Activated CD4-positive, alpha-beta T cell treated with anti-CD3 and anti-CD28 coated beads, Interleukin-2, Interleukin-4, amounts not matched to agents 100 ng/mL and 50 ng/mL, durations not matched to agents 16 hours and 8 hours (primary cell): ENCODE measurements at regions not wholly inside any gene's neighbourhood (a gene's known extent, or its start where the extent isn't known, plus 50 kb on each side); places are given as distances from the start of the nearest gene placed in this dataset.

Experiments used
- DNase-seq: peaks from one replicate; pipeline ENCODE4 v3.0.0-alpha.2; 2020; ENCODE audit warnings: low spot score

DNA sequence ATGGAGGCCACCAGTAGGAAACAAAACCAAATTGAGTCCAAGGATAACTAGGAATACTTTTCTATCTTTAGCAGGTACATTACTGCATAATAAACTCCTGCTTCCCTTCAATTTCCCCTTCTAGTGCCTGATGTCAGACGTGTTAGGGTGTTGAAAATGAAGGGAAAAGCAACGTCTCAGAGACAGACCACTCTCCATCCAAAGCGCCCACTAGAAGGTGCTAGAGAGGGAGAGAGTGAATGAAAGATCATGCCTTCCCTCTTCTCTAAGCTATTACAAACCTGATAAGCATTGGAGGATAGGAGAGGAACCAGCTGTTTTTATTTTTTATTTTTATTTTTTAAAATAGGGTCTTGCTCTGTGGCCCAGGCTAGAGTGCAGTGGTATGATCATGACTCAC, 64.1 kb downstream of the ZNF641 start:
- DNase-seq, result no peak

DNA sequence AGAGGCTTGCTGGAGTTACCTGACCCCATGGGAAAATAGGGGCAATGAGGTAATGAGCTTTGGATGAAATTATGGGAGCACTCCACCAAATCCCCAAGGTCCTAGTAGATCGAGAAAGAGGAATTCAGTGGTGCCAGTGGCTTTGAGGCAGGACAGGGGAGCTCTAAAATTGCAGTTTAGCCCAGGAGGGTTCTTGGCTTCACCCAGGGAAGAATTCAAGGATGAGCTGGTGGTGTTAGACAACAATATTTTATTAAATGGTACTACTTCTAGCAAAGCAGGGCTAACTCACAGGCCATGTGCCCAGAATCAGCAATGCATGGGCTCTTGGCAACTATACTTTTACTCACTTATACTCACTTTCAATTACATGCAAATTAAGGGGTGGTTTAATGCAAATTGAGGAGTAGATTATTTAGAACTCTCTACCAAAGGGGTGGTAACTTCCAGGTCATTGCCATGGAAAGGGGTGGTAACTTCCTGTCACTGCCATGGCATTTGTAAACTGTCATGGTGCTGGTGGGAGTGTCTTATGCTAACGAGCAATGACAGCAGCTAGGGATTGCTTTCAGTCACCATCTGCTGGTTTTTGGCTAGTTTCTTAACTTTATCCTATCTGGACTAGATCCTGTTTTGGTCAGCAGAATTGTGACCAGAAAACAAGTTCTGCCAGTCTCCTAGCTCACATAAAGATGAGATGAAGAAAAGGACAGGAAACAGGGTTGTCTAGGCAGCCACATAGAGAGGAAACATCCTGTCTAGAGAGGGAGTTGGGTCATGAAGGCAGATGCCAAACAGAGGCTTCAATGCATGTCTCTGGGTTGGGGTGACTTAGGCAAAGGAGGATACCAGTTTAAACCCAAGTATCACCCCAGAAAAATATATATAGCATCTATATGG, 64.7 kb downstream of the ZNF641 start:
- DNase-seq, result peak; percentile 9

DNA sequence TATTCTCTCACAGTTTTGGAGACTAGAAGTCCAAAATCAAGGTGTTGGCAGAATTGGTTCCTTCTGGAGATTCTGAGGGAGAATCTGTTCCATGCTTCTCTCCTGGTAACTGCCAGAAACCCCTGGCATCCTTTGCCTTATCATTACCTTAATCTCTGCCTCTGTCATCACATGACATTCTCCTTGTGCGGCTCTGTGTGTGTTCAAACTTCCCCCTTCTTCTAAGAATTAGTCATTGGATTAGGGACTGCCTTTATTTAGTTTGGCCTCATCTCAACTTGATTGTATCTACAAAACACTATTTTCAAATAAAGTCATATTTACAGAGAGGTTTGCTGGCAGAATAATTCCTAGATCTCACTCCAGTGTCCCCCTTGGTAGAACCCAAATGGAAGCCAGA, 68.9 kb downstream of the ZNF641 start:
- no peak for DNase-seq

DNA sequence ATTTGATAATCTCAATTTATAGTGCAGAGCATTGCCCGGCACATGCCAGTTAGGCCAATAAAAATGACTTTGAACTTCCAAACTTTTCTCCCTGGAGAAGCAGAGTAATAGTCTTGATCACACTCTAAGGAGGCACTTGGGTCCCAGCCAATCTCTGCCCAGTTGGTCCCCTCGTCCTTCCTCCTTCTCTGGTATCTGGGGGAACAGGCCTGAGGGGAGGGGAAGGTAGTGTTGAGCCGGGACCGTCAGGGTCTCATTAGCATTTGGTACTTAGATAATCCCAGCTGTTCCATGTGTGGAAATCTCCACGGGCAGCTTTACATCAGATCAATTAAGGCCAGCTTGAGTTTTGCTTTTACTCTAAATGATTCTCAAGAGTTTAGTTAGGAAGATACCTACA, 70.1 kb downstream of the ZNF641 start:
- DNase-seq, result no peak

DNA sequence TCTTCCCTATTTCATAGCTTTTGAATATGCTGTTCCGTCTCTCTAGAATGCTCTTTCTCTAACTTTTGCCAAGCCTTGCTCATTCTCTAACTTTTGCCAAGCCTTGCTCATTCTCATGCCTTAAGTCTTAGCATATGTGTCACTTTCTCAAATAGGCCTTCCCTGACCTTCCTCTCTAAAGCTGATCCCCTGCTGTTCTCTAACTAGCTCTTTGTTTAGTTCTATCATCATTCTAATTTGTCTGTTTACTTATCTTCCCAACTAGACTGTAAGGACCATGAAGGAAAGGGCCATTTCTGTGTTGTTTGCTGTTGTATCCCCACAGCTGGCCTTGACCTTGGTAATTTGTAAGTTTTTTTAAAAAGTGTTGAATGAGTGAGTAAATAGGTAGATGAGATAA, 71.1 kb downstream of the ZNF641 start:
- no peak for DNase-seq

DNA sequence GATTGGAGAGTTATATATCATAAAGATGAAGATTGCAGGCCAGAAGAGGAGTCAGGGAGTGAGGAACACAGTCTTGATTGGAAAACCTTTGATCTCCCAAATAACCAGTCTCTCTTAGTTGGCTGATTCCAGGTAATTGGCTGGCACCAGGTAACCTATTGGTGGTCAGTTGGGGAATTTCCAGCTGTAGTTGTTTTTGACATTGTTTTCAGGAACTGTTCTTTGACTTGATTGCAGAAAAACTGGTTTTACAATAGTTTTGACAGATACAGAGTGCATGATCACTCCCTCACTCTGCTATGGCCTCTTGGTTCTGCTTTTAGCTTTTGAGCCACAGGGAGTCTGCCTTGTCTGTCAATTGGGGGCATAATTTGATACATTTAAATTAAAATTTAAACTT, 71.6 kb downstream of the ZNF641 start:
- no peak for DNase-seq

DNA sequence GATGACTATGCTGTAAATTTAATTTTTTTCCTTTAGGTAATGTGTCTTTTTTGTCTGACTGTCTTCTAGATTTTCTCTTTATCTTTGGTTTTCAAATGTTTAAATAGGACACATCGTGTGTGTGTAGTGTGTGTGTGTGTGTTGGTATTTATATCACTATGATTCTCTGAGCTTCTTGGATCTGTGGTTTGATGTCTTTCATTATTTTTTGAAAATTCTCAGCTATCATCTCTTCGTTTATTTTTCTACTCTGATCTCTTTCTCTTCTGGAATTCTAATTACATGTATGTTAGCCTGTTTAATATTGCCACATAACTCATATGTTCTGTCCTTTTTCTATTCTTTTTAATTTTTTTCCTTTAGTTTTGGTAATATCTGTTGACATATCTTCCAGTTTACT, 73.5 kb upstream of the OR10AD1 start:
- DNase-seq, result no peak

DNA sequence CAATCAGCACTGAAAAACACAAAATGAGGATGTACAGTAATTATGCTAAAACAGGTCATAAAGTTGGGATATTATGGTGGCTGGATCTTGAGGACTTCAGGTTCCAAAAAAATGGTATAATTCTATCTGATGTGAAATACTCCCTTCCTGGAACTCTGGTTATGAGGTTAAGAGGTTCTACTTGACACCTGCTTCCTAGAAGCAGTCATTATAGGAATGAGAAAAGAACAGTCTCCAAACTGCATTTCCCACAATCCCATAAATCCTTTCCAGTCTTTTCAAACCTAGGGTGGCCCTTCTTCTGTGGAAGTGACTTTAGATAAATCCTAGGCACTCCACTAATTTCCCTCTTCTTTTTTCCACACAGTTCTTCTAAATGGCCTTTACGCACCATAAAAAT, 63.7 kb upstream of the OR10AD1 start:
- DNase-seq, result no peak

DNA sequence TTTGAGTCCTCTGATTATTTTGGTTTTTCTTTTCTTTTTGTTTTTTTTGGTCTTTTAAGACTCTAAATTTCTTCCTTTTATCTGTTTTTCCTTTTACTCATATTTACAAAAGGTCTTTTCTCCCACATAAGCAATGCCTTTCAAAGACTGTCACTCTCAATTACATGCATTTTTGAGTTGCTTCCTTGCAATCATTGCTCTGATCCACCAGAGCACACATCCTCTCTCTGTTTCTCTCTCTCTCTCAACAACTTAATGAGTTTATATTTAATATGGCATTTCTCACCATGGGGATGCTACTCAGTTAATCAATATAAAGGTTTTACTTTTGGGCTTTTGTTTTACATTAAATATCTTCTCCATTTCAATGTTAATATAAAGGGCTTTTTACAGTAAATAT, 62.7 kb upstream of the OR10AD1 start:
- DNase-seq, result no peak

DNA sequence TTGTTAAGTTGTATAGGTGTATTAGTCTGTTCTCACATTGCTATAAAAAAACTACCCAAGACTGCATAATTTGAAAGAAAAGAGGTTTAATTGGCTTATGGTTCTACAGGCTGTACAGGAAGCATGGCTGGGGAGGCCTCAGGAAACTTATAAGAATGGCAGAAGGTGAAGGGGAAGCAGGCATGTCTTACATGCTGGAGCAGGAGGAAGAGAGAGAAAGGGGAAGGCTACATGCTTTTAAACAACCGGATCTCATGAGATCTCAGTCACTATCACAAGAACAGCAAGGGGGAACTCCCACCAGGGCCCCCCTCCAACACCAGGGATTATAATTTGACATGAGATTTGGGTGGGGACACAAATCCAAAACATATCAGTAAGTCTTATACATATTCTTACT, 60.5 kb upstream of the OR10AD1 start:
- DNase-seq, result no peak

DNA sequence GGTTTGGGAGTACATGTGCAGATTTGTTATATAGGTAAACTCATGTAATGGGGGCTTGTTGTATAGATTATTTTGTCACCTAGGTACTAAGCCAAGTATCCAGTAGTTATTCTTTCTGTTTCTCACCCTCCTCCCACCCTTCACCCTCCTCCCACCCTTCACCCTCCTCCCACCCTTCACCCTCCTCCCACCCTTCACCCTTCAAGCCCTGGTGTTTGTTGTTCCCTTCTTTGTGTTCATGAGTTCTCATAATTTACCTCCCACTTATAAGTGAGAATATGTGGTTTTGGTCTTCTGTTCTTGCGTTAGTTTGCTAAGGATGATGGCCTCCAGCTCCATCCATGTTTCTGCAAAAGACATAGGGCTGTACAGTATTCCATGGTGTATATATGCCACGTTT, 58.7 kb upstream of the OR10AD1 start:
- DNase-seq, result no peak
